Fibroblast of villous mesenchyme (primary cell): ENCODE measurements at regions not wholly inside any gene's neighbourhood (a gene's known extent, or its start where the extent isn't known, plus 50 kb on each side); places are given as distances from the start of the nearest gene placed in this dataset.

Source experiments
- DNase-seq: peaks from one replicate; pipeline ENCODE4 v3.0.0-alpha.2; 2010; ENCODE audit warnings: low read depth
- H3K4me3 ChIP-seq: 2 replicates; pipeline ENCODE4 v1.5.1; 2011; ENCODE audit warnings: low read depth, mild to moderate bottlenecking, low read length
- TF ChIP-seq, protein P1 (sequence below): IDR thresholded peaks from 2 replicates; pipeline ENCODE4 v1.5.1; 2012; ENCODE audit warnings: low read depth, mild to moderate bottlenecking, low read length; ENCODE audit not compliant: insufficient read depth

DNA sequence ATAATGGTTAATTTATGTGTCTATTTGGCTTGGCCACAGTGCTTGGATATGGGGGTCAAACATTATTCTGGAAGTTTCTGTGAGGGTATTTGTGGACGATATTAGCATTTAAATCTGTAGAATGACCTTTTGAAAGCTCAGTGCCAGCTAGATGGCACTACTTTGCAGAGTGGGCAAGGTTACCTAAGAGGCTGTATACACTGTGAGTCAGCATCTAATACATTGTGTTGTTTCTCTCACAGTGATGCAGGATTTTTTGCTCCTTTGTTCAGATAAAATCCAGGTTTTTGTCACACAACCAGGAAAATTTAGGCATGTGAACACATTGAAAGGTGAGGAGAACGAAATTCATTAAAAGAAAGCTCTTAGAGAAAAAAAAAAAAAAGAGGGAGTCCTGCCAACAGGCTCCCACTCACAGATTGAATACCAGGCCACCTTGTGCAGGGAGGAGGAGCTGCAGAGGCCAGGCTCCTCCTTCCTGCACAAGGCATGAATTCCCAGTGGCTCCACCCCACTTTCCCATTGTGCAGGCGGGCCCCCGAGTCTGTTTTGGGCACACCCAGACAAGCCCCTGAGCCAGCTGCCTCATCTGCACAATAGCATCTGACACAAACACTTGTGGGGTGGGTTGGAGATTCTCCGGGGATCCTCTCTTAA lies 551.0 kb upstream of the ATXN8OS start:
- no peak for DNase-seq
- H3K4me3 ChIP-seq, result no peak overlapping the region
- TF ChIP-seq, protein P1, sequence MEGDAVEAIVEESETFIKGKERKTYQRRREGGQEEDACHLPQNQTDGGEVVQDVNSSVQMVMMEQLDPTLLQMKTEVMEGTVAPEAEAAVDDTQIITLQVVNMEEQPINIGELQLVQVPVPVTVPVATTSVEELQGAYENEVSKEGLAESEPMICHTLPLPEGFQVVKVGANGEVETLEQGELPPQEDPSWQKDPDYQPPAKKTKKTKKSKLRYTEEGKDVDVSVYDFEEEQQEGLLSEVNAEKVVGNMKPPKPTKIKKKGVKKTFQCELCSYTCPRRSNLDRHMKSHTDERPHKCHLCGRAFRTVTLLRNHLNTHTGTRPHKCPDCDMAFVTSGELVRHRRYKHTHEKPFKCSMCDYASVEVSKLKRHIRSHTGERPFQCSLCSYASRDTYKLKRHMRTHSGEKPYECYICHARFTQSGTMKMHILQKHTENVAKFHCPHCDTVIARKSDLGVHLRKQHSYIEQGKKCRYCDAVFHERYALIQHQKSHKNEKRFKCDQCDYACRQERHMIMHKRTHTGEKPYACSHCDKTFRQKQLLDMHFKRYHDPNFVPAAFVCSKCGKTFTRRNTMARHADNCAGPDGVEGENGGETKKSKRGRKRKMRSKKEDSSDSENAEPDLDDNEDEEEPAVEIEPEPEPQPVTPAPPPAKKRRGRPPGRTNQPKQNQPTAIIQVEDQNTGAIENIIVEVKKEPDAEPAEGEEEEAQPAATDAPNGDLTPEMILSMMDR, result no peak

DNA sequence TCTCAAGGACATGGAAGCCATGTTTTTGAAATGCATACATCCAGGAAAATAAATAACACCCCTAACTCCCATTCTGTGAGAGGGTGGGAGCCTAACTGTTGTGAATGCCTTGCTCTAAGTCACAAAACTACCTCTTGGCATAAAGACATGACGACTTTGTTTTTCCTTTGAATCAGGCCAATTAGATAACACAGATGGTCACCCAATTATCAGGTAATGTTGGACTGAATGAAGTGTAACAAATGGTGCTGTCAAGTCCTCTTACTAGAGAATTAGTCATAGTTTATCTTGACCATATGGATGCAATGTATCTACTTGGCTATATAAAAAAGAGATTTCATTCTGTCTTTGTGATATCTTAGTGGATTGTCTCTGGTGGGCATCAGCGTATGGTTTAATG lies 553.6 kb upstream of the ATXN8OS start:
- H3K4me3 ChIP-seq, result no peak overlapping the region
- TF ChIP-seq, protein P1, result no peak
- no peak for DNase-seq

DNA sequence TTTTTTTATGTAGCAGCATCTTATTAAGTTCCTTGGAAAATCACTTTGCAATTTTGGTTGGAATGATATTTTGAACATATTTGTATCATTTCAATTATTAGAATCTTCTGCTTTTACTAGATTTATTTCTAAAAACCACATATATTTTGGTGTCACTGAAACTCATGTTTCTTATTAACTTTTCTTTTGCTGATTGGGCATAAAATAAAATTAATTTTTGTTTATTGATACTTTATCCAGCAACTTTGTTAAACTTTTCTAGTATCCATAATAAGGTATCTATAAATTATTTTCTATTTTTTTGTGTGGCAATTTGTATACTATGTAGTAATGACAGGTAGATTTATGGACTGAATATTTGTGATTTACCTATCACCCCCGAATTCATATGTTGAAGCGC lies 556.4 kb upstream of the ATXN8OS start:
- no peak overlapping the region for H3K4me3 ChIP-seq
- TF ChIP-seq, protein P1, result no peak
- DNase-seq, result no peak

DNA sequence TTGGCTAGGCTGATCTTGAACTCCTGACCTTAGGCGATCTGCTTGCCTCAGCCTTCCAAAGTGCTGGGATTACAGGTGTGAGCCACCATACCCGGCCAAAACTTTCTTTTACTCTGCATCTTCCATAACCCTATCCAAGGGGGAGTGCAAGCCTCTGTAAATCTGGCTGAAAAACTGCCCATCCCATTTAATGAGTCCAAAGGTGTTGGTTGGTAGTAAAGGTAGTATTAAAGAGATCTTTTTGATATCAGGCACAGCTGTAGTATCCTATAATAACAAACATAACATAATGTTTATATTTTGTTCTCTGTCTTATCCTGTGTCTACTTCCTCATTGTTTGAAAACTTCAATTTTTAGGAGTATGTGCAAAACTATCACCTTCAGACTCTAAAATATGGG lies 559.8 kb upstream of the ATXN8OS start:
- TF ChIP-seq, protein P1, result no peak
- no peak for DNase-seq
- no peak overlapping the region for H3K4me3 ChIP-seq

DNA sequence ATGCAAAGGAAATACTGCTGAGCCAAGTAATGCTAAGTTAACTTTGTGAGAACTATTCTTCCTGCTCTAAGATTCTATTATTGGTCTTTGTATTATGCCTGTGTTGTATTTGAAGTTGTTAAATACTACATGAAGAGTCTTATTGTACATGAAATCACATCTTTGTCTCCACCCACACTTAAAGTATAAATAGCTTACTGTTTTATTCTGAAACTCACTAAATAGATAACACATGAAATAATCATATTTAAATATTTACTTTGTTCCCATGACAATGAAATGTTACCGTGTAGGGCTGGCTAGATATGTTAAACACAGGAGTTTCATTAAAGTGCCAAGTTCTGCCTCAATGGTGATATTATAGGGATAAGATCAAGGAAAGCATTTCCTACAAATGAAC lies 562.1 kb upstream of the ATXN8OS start:
- no peak overlapping the region for H3K4me3 ChIP-seq
- TF ChIP-seq, protein P1, result no peak
- DNase-seq, result no peak

DNA sequence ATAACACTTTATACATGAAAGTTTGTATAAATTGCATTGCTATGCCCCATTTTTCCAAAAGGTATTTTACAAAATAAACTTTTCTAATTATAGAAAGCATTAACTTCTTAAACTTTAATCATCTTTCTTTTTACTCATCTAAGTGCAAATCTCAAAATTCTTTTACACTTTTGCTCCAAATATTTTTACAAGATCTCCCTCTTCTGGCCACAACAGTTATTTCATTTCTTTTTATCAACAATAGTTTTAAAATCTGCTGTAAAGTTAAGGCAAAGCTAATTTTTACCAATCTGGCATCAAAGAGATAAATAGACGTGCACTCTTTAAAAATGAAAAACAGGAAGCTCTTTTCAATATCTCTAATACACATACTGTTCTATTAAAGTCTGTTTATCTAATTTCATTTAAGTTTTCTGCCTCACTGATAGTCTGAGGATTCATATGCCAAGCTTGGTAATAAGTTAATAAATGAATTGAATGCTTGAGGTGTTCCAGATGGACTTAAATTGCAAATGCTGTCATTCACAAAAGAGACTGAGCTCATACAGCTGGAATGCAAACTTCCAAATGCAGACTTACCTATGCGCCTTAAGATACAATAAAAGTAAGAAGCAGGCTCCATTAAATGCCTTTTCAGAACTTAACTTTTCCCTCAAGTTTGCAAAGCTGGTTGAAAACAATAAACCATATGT lies 583.0 kb upstream of the ATXN8OS start:
- TF ChIP-seq, protein P1, result no peak
- no peak for DNase-seq
- H3K4me3 ChIP-seq, result no peak overlapping the region

DNA sequence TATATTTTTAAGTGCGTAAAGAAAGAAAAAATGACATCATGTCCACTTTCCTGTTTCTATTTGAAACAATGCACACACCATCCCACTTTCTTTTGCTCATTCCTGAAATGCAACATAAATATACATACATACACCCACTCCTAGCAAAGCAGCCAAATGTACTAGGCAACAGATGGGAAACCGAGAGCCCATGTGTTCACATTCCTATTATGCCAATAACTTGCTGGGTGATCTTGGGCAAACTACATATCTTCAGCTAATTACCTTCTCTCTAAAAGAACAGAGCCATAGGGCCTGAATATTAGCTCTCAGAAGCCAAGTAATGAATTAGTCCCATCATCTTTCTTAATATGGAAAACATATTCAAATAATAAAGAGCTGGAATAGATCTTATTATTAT lies 610.6 kb upstream of the ATXN8OS start:
- DNase-seq, result no peak
- H3K4me3 ChIP-seq, result no peak overlapping the region
- TF ChIP-seq, protein P1, result no peak
